ENCODE measurements at regions not wholly inside any gene's neighbourhood (a gene's known extent, or its start where the extent isn't known, plus 50 kb on each side); places are given as distances from the start of the nearest gene placed in this dataset.

- H3K4me1 ChIP-seq: no peaks in the 10 kb centered on the region
- no peak for DNase-seq (ENCODE audit: low spot score)
- no peak overlapping the region for H3K27ac ChIP-seq
- TF ChIP-seq, protein P1, sequence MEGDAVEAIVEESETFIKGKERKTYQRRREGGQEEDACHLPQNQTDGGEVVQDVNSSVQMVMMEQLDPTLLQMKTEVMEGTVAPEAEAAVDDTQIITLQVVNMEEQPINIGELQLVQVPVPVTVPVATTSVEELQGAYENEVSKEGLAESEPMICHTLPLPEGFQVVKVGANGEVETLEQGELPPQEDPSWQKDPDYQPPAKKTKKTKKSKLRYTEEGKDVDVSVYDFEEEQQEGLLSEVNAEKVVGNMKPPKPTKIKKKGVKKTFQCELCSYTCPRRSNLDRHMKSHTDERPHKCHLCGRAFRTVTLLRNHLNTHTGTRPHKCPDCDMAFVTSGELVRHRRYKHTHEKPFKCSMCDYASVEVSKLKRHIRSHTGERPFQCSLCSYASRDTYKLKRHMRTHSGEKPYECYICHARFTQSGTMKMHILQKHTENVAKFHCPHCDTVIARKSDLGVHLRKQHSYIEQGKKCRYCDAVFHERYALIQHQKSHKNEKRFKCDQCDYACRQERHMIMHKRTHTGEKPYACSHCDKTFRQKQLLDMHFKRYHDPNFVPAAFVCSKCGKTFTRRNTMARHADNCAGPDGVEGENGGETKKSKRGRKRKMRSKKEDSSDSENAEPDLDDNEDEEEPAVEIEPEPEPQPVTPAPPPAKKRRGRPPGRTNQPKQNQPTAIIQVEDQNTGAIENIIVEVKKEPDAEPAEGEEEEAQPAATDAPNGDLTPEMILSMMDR (IDR thresholded peaks at IDR 0.05): no peak
- H3K36me3 ChIP-seq: no peaks in the 10 kb centered on the region
- no peaks in the 10 kb centered on the region for H3K27me3 ChIP-seq
- no peak overlapping the region for H3K4me3 ChIP-seq
- no peaks in the 10 kb centered on the region for H3K9me3 ChIP-seq
Measured at GRCh38 chr11:43197379-43197778, 114.4 kb upstream of the API5 start.

- H3K36me3 ChIP-seq: no peaks in the 10 kb centered on the region
- H3K27me3 ChIP-seq: no peaks in the 10 kb centered on the region
- TF ChIP-seq, protein P1 (IDR thresholded peaks at IDR 0.05): no peak
- no peak overlapping the region for H3K4me3 ChIP-seq
- DNase-seq (ENCODE audit: low spot score): no peak
- H3K27ac ChIP-seq: no peak overlapping the region
- H3K9me3 ChIP-seq: no peaks in the 10 kb centered on the region
- H3K4me1 ChIP-seq: no peaks in the 10 kb centered on the region
Measured at GRCh38 chr11:43200031-43200430, 111.8 kb upstream of the API5 start.

DNA sequence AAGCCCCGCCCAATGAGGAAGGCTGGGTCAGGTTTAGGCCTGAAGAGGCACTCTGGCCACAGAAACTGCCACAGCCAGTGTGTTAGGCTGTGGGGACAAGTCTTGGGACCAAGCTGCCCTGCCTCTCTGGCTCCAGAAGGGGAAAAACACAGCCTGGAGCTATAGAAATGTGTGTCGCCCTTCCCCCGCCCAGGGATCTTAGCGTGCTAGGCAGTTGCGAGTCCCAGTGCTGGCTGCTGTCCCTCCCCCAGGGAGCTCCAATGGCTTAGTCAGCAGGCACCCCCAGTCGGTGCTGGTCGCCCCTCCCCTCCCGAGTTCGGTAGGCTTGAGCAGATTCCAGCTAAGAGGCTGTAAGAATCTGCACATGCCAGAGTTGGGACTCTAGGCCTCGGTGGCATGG lies 99.5 kb upstream of the API5 start:
- TF ChIP-seq, protein P1 (IDR thresholded peaks at IDR 0.05): no peak
- Histone ChIP-seq H3K36me3 (no peaks in the 10 kb centered on the region), H3K4me3 (no peak overlapping the region), H3K27me3 (no peaks in the 10 kb centered on the region), H3K9me3 (peaks cover 0 to 24% of the 10 kb centered on the region in 2 donors), H3K4me1 (no peaks in the 10 kb centered on the region), H3K27ac (no peak overlapping the region)
- no peak for DNase-seq (ENCODE audit: low spot score)

DNA sequence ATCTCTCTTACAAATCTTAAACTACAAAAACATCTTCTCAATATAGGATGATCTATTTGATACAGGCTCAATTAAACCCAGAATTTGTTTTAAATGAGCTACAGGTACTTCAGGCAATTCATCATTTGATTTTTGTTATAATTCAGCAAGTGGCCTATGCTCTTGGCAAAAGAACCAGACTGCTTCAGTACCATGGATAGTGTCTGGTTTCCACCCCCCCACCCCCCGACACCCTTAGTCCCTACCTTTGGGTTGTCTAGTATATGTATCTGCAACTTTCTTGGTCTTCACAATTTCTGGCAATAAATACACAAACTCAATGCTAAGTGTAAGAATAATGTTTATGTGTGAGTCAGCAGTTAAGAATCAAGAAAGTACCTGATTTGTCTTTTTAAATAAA lies 97.3 kb upstream of the API5 start:
- Histone ChIP-seq H3K9me3 (peaks cover 0 to 19% of the 10 kb centered on the region in 2 donors), H3K4me1 (no peaks in the 10 kb centered on the region), H3K27ac (no peak overlapping the region), H3K27me3 (no peaks in the 10 kb centered on the region), H3K36me3 (no peaks in the 10 kb centered on the region), H3K4me3 (no peak overlapping the region)
- TF ChIP-seq, protein P1 (IDR thresholded peaks at IDR 0.05): no peak
- no peak for DNase-seq (ENCODE audit: low spot score)

GRCh38 chr11:43217849-43218248 lies 93.9 kb upstream of the API5 start:
- DNase-seq (ENCODE audit: low spot score): no peak
- no peaks in the 10 kb centered on the region for H3K27me3 ChIP-seq
- H3K9me3 ChIP-seq: peaks cover 0 to 4% of the 10 kb centered on the region in 2 donors
- no peaks in the 10 kb centered on the region for H3K36me3 ChIP-seq
- H3K27ac ChIP-seq: no peak overlapping the region
- no peaks in the 10 kb centered on the region for H3K4me1 ChIP-seq
- TF ChIP-seq, protein P1 (IDR thresholded peaks at IDR 0.05): no peak
- H3K4me3 ChIP-seq: no peak overlapping the region

DNA sequence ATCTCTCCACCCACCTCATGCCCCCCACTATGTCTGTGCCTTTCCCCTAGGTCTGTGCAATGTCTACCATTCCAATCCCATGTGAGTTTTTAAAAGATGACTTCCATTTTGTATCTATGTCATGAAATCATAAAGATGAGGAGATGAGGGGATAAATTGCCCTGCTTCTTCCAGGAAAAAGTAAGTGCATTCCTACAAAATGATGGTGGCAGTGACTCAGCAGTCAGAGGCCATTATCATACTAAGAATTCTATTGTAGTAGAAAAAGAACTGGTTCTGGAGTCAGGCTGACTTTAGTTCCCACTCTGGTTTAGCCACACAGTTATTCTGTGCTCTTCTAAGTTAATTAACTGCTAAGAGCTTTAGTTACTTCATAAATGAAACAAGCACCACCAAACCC lies 89.6 kb upstream of the API5 start:
- Histone ChIP-seq H3K4me1 (no peaks in the 10 kb centered on the region), H3K27ac (no peak overlapping the region), H3K27me3 (no peaks in the 10 kb centered on the region), H3K9me3 (no peaks in the 10 kb centered on the region), H3K36me3 (no peaks in the 10 kb centered on the region), H3K4me3 (no peak overlapping the region)
- TF ChIP-seq, protein P1 (IDR thresholded peaks at IDR 0.05): no peak
- no peak for DNase-seq (ENCODE audit: low spot score)
